ENCODE measurements at regions not wholly inside any gene's neighbourhood (a gene's known extent, or its start where the extent isn't known, plus 50 kb on each side); places are given as distances from the start of the nearest gene placed in this dataset.
"Not testable (repeated sequence)": the region's sequence is repeated elsewhere in the genome, so short reads cannot be mapped to it uniquely, and the experiment has no call there.

GRCh38 chr17:47060005-47060404 lies 81.0 kb upstream of the RPRML start:
- TF ChIP-seq POLR2A (IDR thresholded peaks at IDR 0.05; ENCODE audit: low read depth, low read length); POLR2AphosphoS5 (IDR thresholded peaks at IDR 0.05; ENCODE audit: low read depth, low read length); TAF1 (IDR thresholded peaks at IDR 0.05; ENCODE audit: borderline replicate concordance, low read depth, low read length): not testable (repeated sequence)
